ENCODE measurements at regions not wholly inside any gene's neighbourhood (a gene's known extent, or its start where the extent isn't known, plus 50 kb on each side); places are given as distances from the start of the nearest gene placed in this dataset.

- Histone ChIP-seq H3K9me1 (replicated peaks; ENCODE audit: control insufficient read depth, extremely low read depth, insufficient read depth, low read length) (no peaks in the 10 kb centered on the region), H3K79me2 (ENCODE audit: control insufficient read depth, insufficient read depth, low read length) (no peaks in the 10 kb centered on the region), H2AFZ (ENCODE audit: low read depth, low read length) (no peak overlapping the region), H3K4me1 (ENCODE audit: control insufficient read depth, extremely low read depth, insufficient read depth, low read length) (peaks cover 10% of the 10 kb centered on the region), H3K4me3 (replicated peaks in 1 of 3; ENCODE audit: insufficient read depth in 1 of 3, low read depth in 1 of 3, low read length in 3 of 3) (no peak overlapping the region), H3K9me3 (replicated peaks; ENCODE audit: control insufficient read depth, insufficient read depth, low read length) (no peaks in the 10 kb centered on the region), H4K20me1 (replicated peaks; ENCODE audit: control insufficient read depth, extremely low read depth, insufficient read depth, low read length) (no peaks in the 10 kb centered on the region), H3K9ac (replicated peaks; ENCODE audit: extremely low read depth, insufficient read depth, low read length) (no peak overlapping the region), H3K27me3 (ENCODE audit: control insufficient read depth in 2 of 2, insufficient read depth in 2 of 2, low read length in 2 of 2) (no peaks in the 10 kb centered on the region), H3K27ac (ENCODE audit: insufficient read depth, low read depth, low read length) (no peak overlapping the region), H3K36me3 (ENCODE audit: control insufficient read depth in 2 of 2, extremely low read depth in 1 of 2, insufficient read depth in 2 of 2, low read length in 2 of 2) (no peaks in the 10 kb centered on the region), H3K4me2 (ENCODE audit: insufficient read depth, low read length) (no peak overlapping the region)
- DNase-seq (ENCODE audit: low read depth, low spot score) (no peak), FAIRE-seq (no peak)
- dilution Hi-C loops (cut with MboI; ENCODE audit: extremely low pct_ligation_motif_present, low sequenced_read_pairs) (no loop called here), intact Hi-C loops (cut with micrococcal nuclease) (no loop called here)
- TF ChIP-seq FOS (IDR thresholded peaks at IDR 0.05; ENCODE audit: borderline replicate concordance, insufficient read depth, low read length), result no peak
- TF ChIP-seq CTCF (IDR thresholded peaks at IDR 0.05; ENCODE audit: extremely low read depth in 1 of 2, insufficient read depth in 1 of 2, low read depth in 1 of 2, low read length in 2 of 2), result no peak
- TF ChIP-seq POLR2AphosphoS5 (IDR thresholded peaks at IDR 0.05; ENCODE audit: insufficient read depth, low read depth, low read length), result no peak
- TF ChIP-seq POLR2A (IDR thresholded peaks at IDR 0.05; ENCODE audit: low read depth, low read length), result no peak
- no peak for TF ChIP-seq GATA2 (IDR thresholded peaks at IDR 0.05; ENCODE audit: insufficient read depth, insufficient read length, low read depth, low read length)
- no peak for TF ChIP-seq EZH2 (IDR thresholded peaks at IDR 0.05; ENCODE audit: borderline replicate concordance, low read depth, low read length, severe bottlenecking)
- no peak for TF ChIP-seq JUN (IDR thresholded peaks at IDR 0.05; ENCODE audit: borderline replicate concordance, insufficient read depth, insufficient read length, low read depth)
- TF ChIP-seq MYC (IDR thresholded peaks at IDR 0.05; ENCODE audit: low read depth, low read length), result no peak
- no peak for TF ChIP-seq MAX (IDR thresholded peaks at IDR 0.05; ENCODE audit: insufficient read depth, insufficient read length)
- ChIA-PET CTCF (interaction anchor here (1.2 kb wide), 1 partner anchor 56 kb away, joined by 4 read pairs; no protein-coding TSS in a partner anchor), POLR2A (no interaction called here)
- BruUV-seq (replicated peaks), result no TSS peak
Measured at GRCh38 chr14:55813630-55814029, 233.6 kb downstream of the KTN1 start.
